Eye (tissue), 1 donor: ENCODE measurements at regions not wholly inside any gene's neighbourhood (a gene's known extent, or its start where the extent isn't known, plus 50 kb on each side); places are given as distances from the start of the nearest gene placed in this dataset.
A peak's percentile ranks its signal among the peaks of the same experiment; 100 is the strongest.

Experiments
- DNase-seq: peaks from one replicate; pipeline ENCODE4 v3.0.0-alpha.2; 2015

GRCh38 chr6:87798393-87799278 lies 96.6 kb upstream of the AKIRIN2 start:
- no peak for DNase-seq

GRCh38 chr6:87794922-87795885 lies 93.2 kb upstream of the AKIRIN2 start:
- no peak for DNase-seq

GRCh38 chr6:87793315-87793714 lies 91.3 kb upstream of the AKIRIN2 start:
- no peak for DNase-seq

GRCh38 chr6:87791982-87792381 lies 89.9 kb upstream of the AKIRIN2 start:
- DNase-seq = no peak

- DNase-seq = no peak
These were observed 89.5 kb upstream of the AKIRIN2 start for GRCh38 chr6:87791485-87791884.

- DNase-seq = no peak
These were observed 89.0 kb upstream of the AKIRIN2 start for GRCh38 chr6:87791029-87791428.

GRCh38 chr6:87789900-87790290 lies 87.9 kb upstream of the AKIRIN2 start:
- no peak for DNase-seq

GRCh38 chr6:87789198-87789899 lies 87.3 kb upstream of the AKIRIN2 start:
- DNase-seq = no peak

- DNase-seq = no peak
These were observed 86.1 kb upstream of the AKIRIN2 start for GRCh38 chr6:87788141-87788540.

- DNase-seq = no peak
These were observed 83.3 kb upstream of the AKIRIN2 start for GRCh38 chr6:87785229-87785862.

- no peak for DNase-seq
These were observed 82.7 kb upstream of the AKIRIN2 start for GRCh38 chr6:87784690-87785089.

GRCh38 chr6:87784051-87784450 lies 82.0 kb upstream of the AKIRIN2 start:
- no peak for DNase-seq

- DNase-seq = no peak
These were observed 77.5 kb upstream of the AKIRIN2 start for GRCh38 chr6:87779542-87779941.

GRCh38 chr6:87772597-87773530 lies 70.8 kb upstream of the AKIRIN2 start:
- peak; percentile 38 for DNase-seq

GRCh38 chr6:87767478-87767877 lies 65.4 kb upstream of the AKIRIN2 start:
- no peak for DNase-seq

- DNase-seq = no peak
These were observed 64.2 kb upstream of the AKIRIN2 start for GRCh38 chr6:87766211-87766610.

GRCh38 chr6:87763901-87764300 lies 61.9 kb upstream of the AKIRIN2 start:
- DNase-seq = no peak

- DNase-seq = no peak
These were observed 61.2 kb upstream of the AKIRIN2 start for GRCh38 chr6:87763276-87763675.

GRCh38 chr6:87762116-87762515 lies 60.1 kb upstream of the AKIRIN2 start:
- DNase-seq = no peak

- no peak for DNase-seq
These were observed 55.8 kb upstream of the AKIRIN2 start for GRCh38 chr6:87757792-87758191.

- no peak for DNase-seq
These were observed 54.8 kb upstream of the AKIRIN2 start for GRCh38 chr6:87756858-87757257.
